PC-3 (cell line): ENCODE measurements at regions not wholly inside any gene's neighbourhood (a gene's known extent, or its start where the extent isn't known, plus 50 kb on each side); places are given as distances from the start of the nearest gene placed in this dataset.

ENCODE experiments used
- ATAC-seq: fragments of 200-7000 bp; cut with Tn5 transposase; 2 replicates; pipeline ENCODE4 v1.9.1; 2020; ENCODE audit warnings: mild to moderate bottlenecking, moderate library complexity
- BruUV-seq: library from RNA; stranded (reverse); fragments of 400-500 nt; replicated peaks from 2 replicates; lab custom pipeline; 2021; lab: Mats Ljungman, UMichigan
- CTCF ChIA-PET: fragments of 300-600 bp; sonication (Branson Sonifier 250); formaldehyde crosslinking; loops from one replicate; lab custom pipeline; 2022; ENCODE audit warnings: antibody characterized with exemption; lab: Charles Lee
- POLR2A ChIA-PET: fragments of 300-600 bp; sonication (Branson Sonifier 250); formaldehyde crosslinking; loops from one replicate; lab custom pipeline; 2022; ENCODE audit warnings: antibody characterized with exemption; ENCODE audit not compliant: unreplicated experiment; lab: Charles Lee
- DNase-seq: peaks from one replicate; pipeline ENCODE4 v3.0.0-alpha.2; 2015
- H2AFZ ChIP-seq: fragments of 300-600 bp; sonication (generic); 2 replicates; pipeline ENCODE4 v1.6.0; 2016; ENCODE audit warnings: antibody characterized with exemption, low read length
- H3F3A ChIP-seq: fragments of 300-600 bp; sonication (generic); one replicate; pipeline ENCODE4 v1.6.0; 2017; ENCODE audit warnings: antibody characterized with exemption, low read length, control low read depth, mild to moderate bottlenecking; ENCODE audit not compliant: unreplicated experiment
- H3K27ac ChIP-seq: fragments of 300-600 bp; sonication (generic); 2 replicates; pipeline ENCODE4 v1.5.1; 2016; ENCODE audit warnings: mild to moderate bottlenecking, low read length
- H3K27me3 ChIP-seq: fragments of 300-600 bp; sonication (generic); 2 replicates; pipeline ENCODE4 v1.6.1; 2016; ENCODE audit warnings: low read length, mixed read lengths
- H3K36me3 ChIP-seq: fragments of 300-600 bp; sonication (generic); 2 replicates; pipeline ENCODE4 v1.6.1; 2016; ENCODE audit warnings: low read depth, mixed run types, low read length, mixed read lengths
- H3K4me1 ChIP-seq: fragments of 300-600 bp; sonication (generic); 2 replicates; pipeline ENCODE4 v1.5.1; 2016; ENCODE audit warnings: low read length; ENCODE audit not compliant: insufficient read depth
- H3K4me2 ChIP-seq: fragments of 300-600 bp; sonication (generic); 2 replicates; pipeline ENCODE4 v1.6.0; 2016; ENCODE audit warnings: low read length
- H3K4me3 ChIP-seq: fragments of 300-600 bp; sonication (generic); 2 replicates; pipeline ENCODE4 v1.5.1; 2016; ENCODE audit warnings: mild to moderate bottlenecking, low read length, mixed read lengths
- H3K79me2 ChIP-seq: fragments of 300-600 bp; sonication (generic); 2 replicates; pipeline ENCODE4 v1.6.1; 2017; ENCODE audit warnings: low read length, mixed read lengths
- H3K9ac ChIP-seq: fragments of 300-600 bp; sonication (generic); 2 replicates; pipeline ENCODE4 v1.6.0; 2016; ENCODE audit warnings: mild to moderate bottlenecking, low read length
- H3K9me2 ChIP-seq: fragments of 300-600 bp; sonication (generic); replicated peaks from 2 replicates; pipeline ENCODE4 v1.6.1; 2016; ENCODE audit warnings: mixed run types, low read length, mixed read lengths
- H3K9me3 ChIP-seq: fragments of 300-600 bp; sonication (generic); 2 replicates; pipeline ENCODE4 v1.6.1; 2016; ENCODE audit warnings: low read length, mixed read lengths
- H4K20me1 ChIP-seq: fragments of 300-600 bp; sonication (generic); 2 replicates; pipeline ENCODE4 v1.6.1; 2016; ENCODE audit warnings: low read length, mixed read lengths
- EZH2 ChIP-seq: fragments of 300-600 bp; sonication (generic); IDR thresholded peaks from one replicate; pipeline ENCODE4 v1.6.1; 2017; ENCODE audit warnings: antibody characterized with exemption, mild to moderate bottlenecking, low read length; ENCODE audit not compliant: unreplicated experiment
- EZH2phosphoT487 ChIP-seq: fragments of 300-600 bp; sonication (generic); IDR thresholded peaks from 2 replicates; pipeline ENCODE4 v1.6.1; 2018; ENCODE audit warnings: mild to moderate bottlenecking, antibody characterized with exemption, low read length, borderline replicate concordance
- intact Hi-C: fragments of 100-400 bp; cut with micrococcal nuclease; formaldehyde crosslinking; loops from 2 replicates; pipeline ENCODE4 v1.9.0; 2023
- TF ChIP-seq, protein P1 (sequence below): fragments of 300-600 bp; sonication (generic); conservative IDR thresholded peaks from 2 replicates; pipeline ENCODE4 v1.5.1; 2017; ENCODE audit warnings: antibody characterized with exemption, low read depth, mild to moderate bottlenecking, low read length

GRCh38 chr9:89768051-89768450 is 163.2 kb downstream of the GADD45G start:
- no peak overlapping the region for H3K4me2 ChIP-seq
- H3K9ac ChIP-seq: no peak overlapping the region
- H4K20me1 ChIP-seq: no peaks in the 10 kb centered on the region
- H2AFZ ChIP-seq: no peak overlapping the region
- H3K9me2 ChIP-seq: no peaks in the 10 kb centered on the region
- no peaks in the 10 kb centered on the region for H3F3A ChIP-seq
- H3K27ac ChIP-seq: no peak overlapping the region
- ChIA-PET POLR2A (no interaction called here), CTCF (no interaction called here)
- no peaks in the 10 kb centered on the region for H3K4me1 ChIP-seq
- TF ChIP-seq, protein P1, sequence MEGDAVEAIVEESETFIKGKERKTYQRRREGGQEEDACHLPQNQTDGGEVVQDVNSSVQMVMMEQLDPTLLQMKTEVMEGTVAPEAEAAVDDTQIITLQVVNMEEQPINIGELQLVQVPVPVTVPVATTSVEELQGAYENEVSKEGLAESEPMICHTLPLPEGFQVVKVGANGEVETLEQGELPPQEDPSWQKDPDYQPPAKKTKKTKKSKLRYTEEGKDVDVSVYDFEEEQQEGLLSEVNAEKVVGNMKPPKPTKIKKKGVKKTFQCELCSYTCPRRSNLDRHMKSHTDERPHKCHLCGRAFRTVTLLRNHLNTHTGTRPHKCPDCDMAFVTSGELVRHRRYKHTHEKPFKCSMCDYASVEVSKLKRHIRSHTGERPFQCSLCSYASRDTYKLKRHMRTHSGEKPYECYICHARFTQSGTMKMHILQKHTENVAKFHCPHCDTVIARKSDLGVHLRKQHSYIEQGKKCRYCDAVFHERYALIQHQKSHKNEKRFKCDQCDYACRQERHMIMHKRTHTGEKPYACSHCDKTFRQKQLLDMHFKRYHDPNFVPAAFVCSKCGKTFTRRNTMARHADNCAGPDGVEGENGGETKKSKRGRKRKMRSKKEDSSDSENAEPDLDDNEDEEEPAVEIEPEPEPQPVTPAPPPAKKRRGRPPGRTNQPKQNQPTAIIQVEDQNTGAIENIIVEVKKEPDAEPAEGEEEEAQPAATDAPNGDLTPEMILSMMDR: no peak
- TF ChIP-seq EZH2phosphoT487 (no peak), EZH2 (no peak)
- ATAC-seq (no peak), DNase-seq (no peak)
- intact Hi-C loops: no loop called here
- peaks cover 8% of the 10 kb centered on the region for H3K27me3 ChIP-seq
- no peaks in the 10 kb centered on the region for H3K36me3 ChIP-seq
- H3K4me3 ChIP-seq: no peak overlapping the region
- no TSS peak for BruUV-seq
- H3K9me3 ChIP-seq: no peaks in the 10 kb centered on the region
- no peaks in the 10 kb centered on the region for H3K79me2 ChIP-seq

DNA sequence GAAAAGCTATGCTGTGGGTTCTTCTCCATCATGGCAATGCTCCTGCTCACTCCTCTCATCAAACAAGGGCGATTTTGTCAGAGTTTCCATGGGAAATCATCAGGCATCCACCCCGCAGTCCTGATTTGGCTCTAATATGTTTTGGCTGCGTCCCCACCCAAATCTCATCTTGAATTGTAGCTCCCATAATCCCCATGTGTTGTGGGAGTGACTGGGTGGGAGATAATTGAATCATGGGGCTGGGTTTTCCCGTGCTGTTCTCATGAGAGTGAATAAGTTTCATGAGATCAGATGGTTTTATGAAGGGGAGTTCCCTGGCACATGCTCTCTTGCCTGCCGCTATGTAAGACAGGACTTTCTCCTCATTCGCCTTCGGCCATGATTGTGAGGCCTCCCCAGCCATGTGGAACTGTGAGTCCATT is 163.8 kb downstream of the GADD45G start:
- no TSS peak for BruUV-seq
- H3K9ac ChIP-seq: no peak overlapping the region
- no peaks in the 10 kb centered on the region for H3F3A ChIP-seq
- H3K9me3 ChIP-seq: no peaks in the 10 kb centered on the region
- TF ChIP-seq EZH2phosphoT487 (no peak), EZH2 (no peak)
- TF ChIP-seq, protein P1: no peak
- DNase-seq (no peak), ATAC-seq (no peak)
- CTCF ChIA-PET: no interaction called here
- H3K4me3 ChIP-seq: no peak overlapping the region
- H4K20me1 ChIP-seq: no peaks in the 10 kb centered on the region
- H3K36me3 ChIP-seq: no peaks in the 10 kb centered on the region
- H3K79me2 ChIP-seq: no peaks in the 10 kb centered on the region
- H3K9me2 ChIP-seq: no peaks in the 10 kb centered on the region
- POLR2A ChIA-PET: no interaction called here
- intact Hi-C loops: no loop called here
- no peak overlapping the region for H2AFZ ChIP-seq
- peaks cover 8% of the 10 kb centered on the region for H3K27me3 ChIP-seq
- H3K27ac ChIP-seq: no peak overlapping the region
- H3K4me2 ChIP-seq: no peak overlapping the region
- no peaks in the 10 kb centered on the region for H3K4me1 ChIP-seq

- Histone ChIP-seq H3K4me1 (no peaks in the 10 kb centered on the region), H3F3A (no peaks in the 10 kb centered on the region), H3K9me3 (no peaks in the 10 kb centered on the region), H3K79me2 (no peaks in the 10 kb centered on the region), H3K27ac (no peak overlapping the region), H3K4me2 (no peak overlapping the region), H3K36me3 (no peaks in the 10 kb centered on the region), H2AFZ (no peak overlapping the region), H3K9me2 (no peaks in the 10 kb centered on the region), H3K4me3 (no peak overlapping the region), H3K27me3 (peaks cover 8% of the 10 kb centered on the region), H4K20me1 (no peaks in the 10 kb centered on the region), H3K9ac (no peak overlapping the region)
- TF ChIP-seq, protein P1: no peak
- TF ChIP-seq EZH2 (no peak), EZH2phosphoT487 (no peak)
- no TSS peak for BruUV-seq
- POLR2A ChIA-PET: no interaction called here
- ATAC-seq: no peak
- CTCF ChIA-PET: no interaction called here
- DNase-seq: no peak
- intact Hi-C loops: no loop called here
Observed at GRCh38 chr9:89770531-89771174, 165.8 kb downstream of the GADD45G start.
